HG02763 (cell line): ENCODE measurements at regions not wholly inside any gene's neighbourhood (a gene's known extent, or its start where the extent isn't known, plus 50 kb on each side); places are given as distances from the start of the nearest gene placed in this dataset.
"Not testable (repeated sequence)": the region's sequence is repeated elsewhere in the genome, so short reads cannot be mapped to it uniquely, and the experiment has no call there.

Experiments
- ATAC-seq: cut with Tn5 transposase; IDR thresholded peaks from one replicate; pipeline ENCODE4 v1.9.1; 2021; ENCODE audit warnings: mild to moderate bottlenecking, moderate library complexity; ENCODE audit not compliant: unreplicated experiment

GRCh38 chr3:194189243-194189791 lies 53.4 kb downstream of the HES1 start:
- ATAC-seq, result no peak

- ATAC-seq, result not testable (repeated sequence)
Observed at GRCh38 chr3:194191850-194192249, 55.9 kb downstream of the HES1 start.

GRCh38 chr3:194194051-194194756 lies 58.3 kb downstream of the HES1 start:
- ATAC-seq, result no peak

GRCh38 chr3:194194757-194195085 lies 58.8 kb downstream of the HES1 start:
- no peak for ATAC-seq

GRCh38 chr3:194195611-194196010 lies 59.7 kb downstream of the HES1 start:
- ATAC-seq, result no peak

- no peak for ATAC-seq
Observed at GRCh38 chr3:194196876-194197275, 60.9 kb downstream of the HES1 start.

- ATAC-seq, result no peak
Observed at GRCh38 chr3:194197396-194197960, 61.5 kb downstream of the HES1 start.

- no peak for ATAC-seq
Observed at GRCh38 chr3:194197981-194198695, 62.2 kb downstream of the HES1 start.

- no peak for ATAC-seq
Observed at GRCh38 chr3:194198938-194199337, 63.0 kb downstream of the HES1 start.

- ATAC-seq, result no peak
Observed at GRCh38 chr3:194200422-194201081, 64.6 kb downstream of the HES1 start.

- ATAC-seq, result no peak
Observed at GRCh38 chr3:194201953-194202666, 66.2 kb downstream of the HES1 start.

- no peak for ATAC-seq
Observed at GRCh38 chr3:194203482-194204041, 67.6 kb downstream of the HES1 start.

GRCh38 chr3:194204042-194204987 lies 68.4 kb downstream of the HES1 start:
- ATAC-seq, result no peak

- no peak for ATAC-seq
Observed at GRCh38 chr3:194205675-194206133, 69.8 kb downstream of the HES1 start.

- ATAC-seq, result no peak
Observed at GRCh38 chr3:194206320-194206719, 70.4 kb downstream of the HES1 start.

- ATAC-seq, result no peak
Observed at GRCh38 chr3:194208709-194209108, 72.8 kb downstream of the HES1 start.

GRCh38 chr3:194212161-194212844 lies 76.4 kb downstream of the HES1 start:
- no peak for ATAC-seq

GRCh38 chr3:194212845-194213331 lies 76.9 kb downstream of the HES1 start:
- ATAC-seq, result no peak

GRCh38 chr3:194215392-194215791 lies 79.4 kb downstream of the HES1 start:
- no peak for ATAC-seq
